GM19025 (cell line): ENCODE measurements at regions not wholly inside any gene's neighbourhood (a gene's known extent, or its start where the extent isn't known, plus 50 kb on each side); places are given as distances from the start of the nearest gene placed in this dataset.
"Not testable (repeated sequence)": the region's sequence is repeated elsewhere in the genome, so short reads cannot be mapped to it uniquely, and the experiment has no call there.

ENCODE experiments used
- ATAC-seq: cut with Tn5 transposase; IDR thresholded peaks from one replicate; pipeline ENCODE4 v1.9.1; 2021; ENCODE audit warnings: mild to moderate bottlenecking, low read depth, moderate library complexity; ENCODE audit not compliant: unreplicated experiment

- no peak for ATAC-seq
Measured at GRCh38 chr9:36521148-36521547, 51.5 kb upstream of the MELK start.

GRCh38 chr9:36517131-36517530, 55.6 kb upstream of the MELK start:
- ATAC-seq: no peak

- no peak for ATAC-seq
Measured at GRCh38 chr9:36504156-36504555, 68.5 kb upstream of the MELK start.

- no peak for ATAC-seq
Measured at GRCh38 chr9:36503172-36504088, 69.3 kb upstream of the MELK start.

- ATAC-seq: no peak
Measured at GRCh38 chr9:36501727-36502126, 71.0 kb upstream of the MELK start.

GRCh38 chr9:36500931-36501330, 71.8 kb upstream of the MELK start:
- not testable (repeated sequence) for ATAC-seq

GRCh38 chr9:36499174-36499890, 73.4 kb upstream of the MELK start:
- ATAC-seq: no peak

GRCh38 chr9:36493564-36493963, 79.1 kb upstream of the MELK start:
- ATAC-seq: not testable (repeated sequence)

GRCh38 chr9:36492865-36493264, 79.8 kb upstream of the MELK start:
- no peak for ATAC-seq

- no peak for ATAC-seq
Measured at GRCh38 chr9:36489453-36489852, 83.2 kb upstream of the MELK start.

- ATAC-seq: no peak
Measured at GRCh38 chr9:36488389-36488756, 84.3 kb upstream of the MELK start.

GRCh38 chr9:36487482-36488388, 85.0 kb upstream of the MELK start:
- ATAC-seq: peak; percentile 85

- ATAC-seq: peak; percentile 33
Measured at GRCh38 chr9:36486933-36487481, 85.7 kb upstream of the MELK start.

GRCh38 chr9:36486329-36486932, 86.3 kb upstream of the MELK start:
- no peak for ATAC-seq

- no peak for ATAC-seq
Measured at GRCh38 chr9:36485647-36486328, 85.7 kb upstream of the RNF38 start.

- ATAC-seq: no peak
Measured at GRCh38 chr9:36484124-36484523, 84.1 kb upstream of the RNF38 start.

- ATAC-seq: no peak
Measured at GRCh38 chr9:36479101-36479500, 79.0 kb upstream of the RNF38 start.

- ATAC-seq: no peak
Measured at GRCh38 chr9:36471359-36471758, 71.3 kb upstream of the RNF38 start.

- ATAC-seq: peak; percentile 83
Measured at GRCh38 chr9:36470643-36471290, 70.7 kb upstream of the RNF38 start.
